Colon (tissue), 2 donors: ENCODE measurements at regions not wholly inside any gene's neighbourhood (a gene's known extent, or its start where the extent isn't known, plus 50 kb on each side); places are given as distances from the start of the nearest gene placed in this dataset.
"Not testable (repeated sequence)": the region's sequence is repeated elsewhere in the genome, so short reads cannot be mapped to it uniquely, and the experiment has no call there.

Source experiments
- FAIRE-seq: peaks from 2 replicates; lab custom pipeline; 2012; peaks lifted over from hg19 to GRCh38; lab: Jason Lieb, UNC
- donor health status: control.
- donor health status: control.

GRCh38 chr6:22147921-22148776, 148.7 kb downstream of the PRL start:
- FAIRE-seq: no peak

GRCh38 chr6:22149096-22149495, 147.7 kb downstream of the PRL start:
- no peak for FAIRE-seq

- no peak for FAIRE-seq
Observed at GRCh38 chr6:22149501-22150367, 147.1 kb downstream of the PRL start.

GRCh38 chr6:22150368-22151035, 146.3 kb downstream of the PRL start:
- FAIRE-seq: no peak

GRCh38 chr6:22151892-22152291, 144.9 kb downstream of the PRL start:
- FAIRE-seq: no peak

- FAIRE-seq: no peak
Observed at GRCh38 chr6:22152841-22153240, 144.0 kb downstream of the PRL start.

- no peak for FAIRE-seq
Observed at GRCh38 chr6:22153384-22154158, 143.3 kb downstream of the PRL start.

- FAIRE-seq: no peak
Observed at GRCh38 chr6:22155551-22155950, 141.3 kb downstream of the PRL start.

- no peak for FAIRE-seq
Observed at GRCh38 chr6:22157233-22157632, 139.6 kb downstream of the PRL start.

- FAIRE-seq: no peak
Observed at GRCh38 chr6:22164236-22164635, 132.6 kb downstream of the PRL start.

- FAIRE-seq: not testable (repeated sequence)
Observed at GRCh38 chr6:22171006-22171405, 125.8 kb downstream of the PRL start.

GRCh38 chr6:22171885-22172284, 125.0 kb downstream of the PRL start:
- not testable (repeated sequence) for FAIRE-seq

- FAIRE-seq: no peak
Observed at GRCh38 chr6:22173311-22173710, 123.5 kb downstream of the PRL start.

- FAIRE-seq: not testable (repeated sequence)
Observed at GRCh38 chr6:22180250-22180649, 116.6 kb downstream of the PRL start.

GRCh38 chr6:22184371-22184770, 112.5 kb downstream of the PRL start:
- no peak for FAIRE-seq

GRCh38 chr6:22189946-22190345, 106.9 kb downstream of the PRL start:
- FAIRE-seq: no peak

- no peak for FAIRE-seq
Observed at GRCh38 chr6:22194188-22194921, 102.5 kb downstream of the PRL start.

GRCh38 chr6:22199771-22200170, 97.1 kb downstream of the PRL start:
- no peak for FAIRE-seq

- FAIRE-seq: no peak
Observed at GRCh38 chr6:22204153-22204552, 92.7 kb downstream of the PRL start.

- no peak for FAIRE-seq
Observed at GRCh38 chr6:22205266-22205665, 91.6 kb downstream of the PRL start.

- no peak for FAIRE-seq
Observed at GRCh38 chr6:22206106-22206505, 90.7 kb downstream of the PRL start.
